ENCODE measurements at regions not wholly inside any gene's neighbourhood (a gene's known extent, or its start where the extent isn't known, plus 50 kb on each side); places are given as distances from the start of the nearest gene placed in this dataset.
A peak's percentile ranks its signal among the peaks of the same experiment; 100 is the strongest.

DNA sequence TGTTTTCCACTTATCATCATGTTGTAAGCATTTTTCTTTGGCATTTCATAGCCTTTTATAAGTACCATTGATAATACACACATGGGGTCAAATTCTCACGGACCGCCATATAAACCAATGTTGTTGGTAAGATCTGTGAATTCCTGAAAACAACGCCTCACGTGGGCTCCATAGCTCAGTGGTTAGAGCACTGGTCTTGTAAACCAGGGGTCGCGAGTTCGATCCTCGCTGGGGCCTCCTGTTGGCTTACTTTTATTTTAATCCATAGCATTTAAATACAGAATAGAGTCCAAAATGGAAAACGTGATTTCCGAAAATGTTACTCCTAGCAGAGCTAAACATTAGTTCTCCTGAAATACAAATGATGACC is 83.1 kb downstream of the HHIPL2 start:
- Histone ChIP-seq H3K27me3 (ENCODE audit: insufficient read depth, low read length) (no peaks in the 10 kb centered on the region), H3K4me2 (ENCODE audit: low read length) (peak overlapping the region; percentile 85), H3K4me3 (ENCODE audit: insufficient read depth, low read depth, low read length) (peak overlapping the region; percentile 53), H3K9ac (ENCODE audit: low read length) (peak overlapping the region; percentile 75), H3K79me2 (ENCODE audit: insufficient read depth, low read length) (no peaks in the 10 kb centered on the region), H4K20me1 (ENCODE audit: insufficient read depth, low read length) (no peaks in the 10 kb centered on the region), H2AFZ (ENCODE audit: low read depth, low read length) (peak overlapping the region; percentile 75), H3K4me1 (ENCODE audit: insufficient read depth, low read length) (peaks cover 7% of the 10 kb centered on the region), H3K36me3 (ENCODE audit: insufficient read depth, low read length) (no peaks in the 10 kb centered on the region), H3K9me3 (ENCODE audit: insufficient read depth, low read depth, low read length) (no peaks in the 10 kb centered on the region), H3K27ac (ENCODE audit: low read depth, low read length) (peak overlapping the region; percentile 90)
- no peak for FAIRE-seq
- DNase-seq (ENCODE audit: low read depth) = peak; percentile 37
- peaks cover 14% of the 10 kb centered on the region for H3K4me1 Mint-ChIP-seq (ENCODE audit: low read depth, unreplicated experiment)
- TF ChIP-seq EZH2 (IDR thresholded peaks at IDR 0.05; ENCODE audit: insufficient read depth, low read length) (no peak), CTCF (IDR thresholded peaks at IDR 0.05; ENCODE audit: insufficient read depth, low read depth, low read length) (no peak)
- peaks cover 6% of the 10 kb centered on the region for H3K36me3 Mint-ChIP-seq (ENCODE audit: low read depth, unreplicated experiment)
- H3K4me3 Mint-ChIP-seq (ENCODE audit: unreplicated experiment) = peak overlapping the region; percentile 84
- peak overlapping the region; percentile 72 for H3K27ac Mint-ChIP-seq (ENCODE audit: unreplicated experiment)
- H3K9me3 Mint-ChIP-seq (ENCODE audit: unreplicated experiment) = no peaks in the 10 kb centered on the region
- H3K27me3 Mint-ChIP-seq (ENCODE audit: low read depth, unreplicated experiment) = no peaks in the 10 kb centered on the region

- H3K9me3 Mint-ChIP-seq (ENCODE audit: unreplicated experiment) = peaks cover 10% of the 10 kb centered on the region
- H3K9ac ChIP-seq (ENCODE audit: low read length) = no peak overlapping the region
- FAIRE-seq (no peak), DNase-seq (ENCODE audit: low read depth) (no peak)
- no peak overlapping the region for H3K27ac ChIP-seq (ENCODE audit: low read depth, low read length)
- H3K4me3 Mint-ChIP-seq (ENCODE audit: unreplicated experiment) = no peak overlapping the region
- no peaks in the 10 kb centered on the region for H3K79me2 ChIP-seq (ENCODE audit: insufficient read depth, low read length)
- no peaks in the 10 kb centered on the region for H4K20me1 ChIP-seq (ENCODE audit: insufficient read depth, low read length)
- H3K4me3 ChIP-seq (ENCODE audit: insufficient read depth, low read depth, low read length) = no peak overlapping the region
- H3K4me2 ChIP-seq (ENCODE audit: low read length) = no peak overlapping the region
- H3K9me3 ChIP-seq (ENCODE audit: insufficient read depth, low read depth, low read length) = no peaks in the 10 kb centered on the region
- H3K4me1 ChIP-seq (ENCODE audit: insufficient read depth, low read length) = peaks cover 7% of the 10 kb centered on the region
- H3K4me1 Mint-ChIP-seq (ENCODE audit: low read depth, unreplicated experiment) = peaks cover 14% of the 10 kb centered on the region
- peaks cover 9% of the 10 kb centered on the region for H3K36me3 Mint-ChIP-seq (ENCODE audit: low read depth, unreplicated experiment)
- no peaks in the 10 kb centered on the region for H3K36me3 ChIP-seq (ENCODE audit: insufficient read depth, low read length)
- no peaks in the 10 kb centered on the region for H3K27me3 ChIP-seq (ENCODE audit: insufficient read depth, low read length)
- TF ChIP-seq EZH2 (IDR thresholded peaks at IDR 0.05; ENCODE audit: insufficient read depth, low read length) (no peak), CTCF (IDR thresholded peaks at IDR 0.05; ENCODE audit: insufficient read depth, low read depth, low read length) (no peak)
- H2AFZ ChIP-seq (ENCODE audit: low read depth, low read length) = no peak overlapping the region
- no peak overlapping the region for H3K27ac Mint-ChIP-seq (ENCODE audit: unreplicated experiment)
- H3K27me3 Mint-ChIP-seq (ENCODE audit: low read depth, unreplicated experiment) = no peaks in the 10 kb centered on the region
These were observed 84.7 kb downstream of the HHIPL2 start for GRCh38 chr1:222463059-222463730.

DNA sequence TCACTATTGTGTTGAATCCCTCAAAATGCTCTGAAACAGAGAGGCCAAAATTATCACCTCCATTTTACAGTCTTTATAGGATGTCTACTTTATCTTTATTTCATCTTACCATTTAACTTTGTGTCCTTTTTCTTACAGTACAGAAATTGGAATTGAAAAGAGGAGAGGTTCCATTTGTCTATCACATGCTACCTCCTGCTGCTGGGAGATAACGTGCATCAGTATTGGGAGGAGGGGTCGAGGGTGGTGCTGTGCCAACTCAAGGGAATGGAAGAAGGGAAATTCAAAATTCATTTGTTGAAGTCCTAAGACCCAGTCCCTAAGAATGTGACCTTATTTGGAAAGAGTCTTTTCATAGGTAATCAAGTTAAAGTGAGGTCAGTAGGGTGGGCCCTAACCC is 85.3 kb downstream of the HHIPL2 start:
- no peak overlapping the region for H3K4me2 ChIP-seq (ENCODE audit: low read length)
- Mint-ChIP-seq H3K4me3 (ENCODE audit: unreplicated experiment) (no peak overlapping the region), H3K27ac (ENCODE audit: unreplicated experiment) (peak overlapping the region; percentile 1), H3K4me1 (ENCODE audit: low read depth, unreplicated experiment) (peaks cover 14% of the 10 kb centered on the region), H3K27me3 (ENCODE audit: low read depth, unreplicated experiment) (no peaks in the 10 kb centered on the region), H3K9me3 (ENCODE audit: unreplicated experiment) (peaks cover 15% of the 10 kb centered on the region), H3K36me3 (ENCODE audit: low read depth, unreplicated experiment) (peaks cover 9% of the 10 kb centered on the region)
- H3K4me3 ChIP-seq (ENCODE audit: insufficient read depth, low read depth, low read length) = no peak overlapping the region
- H3K9ac ChIP-seq (ENCODE audit: low read length) = no peak overlapping the region
- H2AFZ ChIP-seq (ENCODE audit: low read depth, low read length) = no peak overlapping the region
- peaks cover 7% of the 10 kb centered on the region for H3K4me1 ChIP-seq (ENCODE audit: insufficient read depth, low read length)
- no peak for TF ChIP-seq EZH2 (IDR thresholded peaks at IDR 0.05; ENCODE audit: insufficient read depth, low read length)
- no peak overlapping the region for H3K27ac ChIP-seq (ENCODE audit: low read depth, low read length)
- H4K20me1 ChIP-seq (ENCODE audit: insufficient read depth, low read length) = no peaks in the 10 kb centered on the region
- no peaks in the 10 kb centered on the region for H3K79me2 ChIP-seq (ENCODE audit: insufficient read depth, low read length)
- no peaks in the 10 kb centered on the region for H3K9me3 ChIP-seq (ENCODE audit: insufficient read depth, low read depth, low read length)
- H3K27me3 ChIP-seq (ENCODE audit: insufficient read depth, low read length) = no peaks in the 10 kb centered on the region
- no peaks in the 10 kb centered on the region for H3K36me3 ChIP-seq (ENCODE audit: insufficient read depth, low read length)
- DNase-seq (ENCODE audit: low read depth) (no peak), FAIRE-seq (no peak)
